ENCODE measurements at regions not wholly inside any gene's neighbourhood (a gene's known extent, or its start where the extent isn't known, plus 50 kb on each side); places are given as distances from the start of the nearest gene placed in this dataset.

- no peak for TF ChIP-seq CTCF (IDR thresholded peaks at IDR 0.05; ENCODE audit: borderline replicate concordance, extremely low read depth, insufficient read depth)
- Histone ChIP-seq H3K9me3 (ENCODE audit: control insufficient read depth in 2 of 3, insufficient read depth in 1 of 3, low read length in 3 of 3) (no peaks in the 10 kb centered on the region), H3K9ac (ENCODE audit: low read length in 3 of 3) (no peak overlapping the region), H3K4me1 (ENCODE audit: control insufficient read depth in 2 of 3, insufficient read depth in 2 of 3, low read depth in 1 of 3, low read length in 3 of 3) (no peaks in the 10 kb centered on the region), H3K27ac (ENCODE audit: low read depth in 2 of 2, low read length in 2 of 2) (no peak overlapping the region), H3K27me3 (ENCODE audit: control insufficient read depth, insufficient read depth, low read length) (no peaks in the 10 kb centered on the region), H3K4me3 (ENCODE audit: low read length in 3 of 3) (no peak overlapping the region), H3K36me3 (ENCODE audit: control insufficient read depth in 2 of 3, insufficient read depth in 3 of 3, low read length in 3 of 3) (no peaks in the 10 kb centered on the region)
- intact Hi-C loops (cut with DNase I): no loop called here
- DNase-seq (no peak), FAIRE-seq (no peak)
Measured at GRCh38 chr7:132680590-132680989, 104.3 kb upstream of the PLXNA4 start.

GRCh38 chr7:132678656-132679055 is 102.4 kb upstream of the PLXNA4 start:
- no peaks in the 10 kb centered on the region for H3K4me1 ChIP-seq (ENCODE audit: control insufficient read depth in 2 of 3, insufficient read depth in 2 of 3, low read depth in 1 of 3, low read length in 3 of 3)
- no peaks in the 10 kb centered on the region for H3K27me3 ChIP-seq (ENCODE audit: control insufficient read depth, insufficient read depth, low read length)
- no peak overlapping the region for H3K27ac ChIP-seq (ENCODE audit: low read depth in 2 of 2, low read length in 2 of 2)
- no peak overlapping the region for H3K9ac ChIP-seq (ENCODE audit: low read length in 3 of 3)
- H3K4me3 ChIP-seq (ENCODE audit: low read length in 3 of 3): no peak overlapping the region
- TF ChIP-seq CTCF (IDR thresholded peaks at IDR 0.05; ENCODE audit: borderline replicate concordance, extremely low read depth, insufficient read depth): no peak
- FAIRE-seq (no peak), DNase-seq (no peak)
- H3K36me3 ChIP-seq (ENCODE audit: control insufficient read depth in 2 of 3, insufficient read depth in 3 of 3, low read length in 3 of 3): no peaks in the 10 kb centered on the region
- intact Hi-C loops (cut with DNase I): no loop called here
- no peaks in the 10 kb centered on the region for H3K9me3 ChIP-seq (ENCODE audit: control insufficient read depth in 2 of 3, insufficient read depth in 1 of 3, low read length in 3 of 3)

GRCh38 chr7:132677918-132678317 is 101.6 kb upstream of the PLXNA4 start:
- Histone ChIP-seq H3K36me3 (ENCODE audit: control insufficient read depth in 2 of 3, insufficient read depth in 3 of 3, low read length in 3 of 3) (no peaks in the 10 kb centered on the region), H3K27ac (ENCODE audit: low read depth in 2 of 2, low read length in 2 of 2) (no peak overlapping the region), H3K9me3 (ENCODE audit: control insufficient read depth in 2 of 3, insufficient read depth in 1 of 3, low read length in 3 of 3) (no peaks in the 10 kb centered on the region), H3K4me3 (ENCODE audit: low read length in 3 of 3) (no peak overlapping the region), H3K27me3 (ENCODE audit: control insufficient read depth, insufficient read depth, low read length) (no peaks in the 10 kb centered on the region), H3K9ac (ENCODE audit: low read length in 3 of 3) (no peak overlapping the region), H3K4me1 (ENCODE audit: control insufficient read depth in 2 of 3, insufficient read depth in 2 of 3, low read depth in 1 of 3, low read length in 3 of 3) (no peaks in the 10 kb centered on the region)
- FAIRE-seq (no peak), DNase-seq (no peak)
- no peak for TF ChIP-seq CTCF (IDR thresholded peaks at IDR 0.05; ENCODE audit: borderline replicate concordance, extremely low read depth, insufficient read depth)
- intact Hi-C loops (cut with DNase I): no loop called here
